Testis (tissue), 2 donors: ENCODE measurements at regions not wholly inside any gene's neighbourhood (a gene's known extent, or its start where the extent isn't known, plus 50 kb on each side); places are given as distances from the start of the nearest gene placed in this dataset.

Experiments
- DNase-seq: peaks from one replicate; pipeline ENCODE4 v3.0.0-alpha.2; 2019
- H3K27ac ChIP-seq, 2 donors: fragments of 200-600 bp; sonication (generic); one replicate each; pipeline ENCODE4 v1.5.1; 2019
- H3K27me3 ChIP-seq: fragments of 200-600 bp; sonication (generic); one replicate; pipeline ENCODE4 v1.5.1; 2019
- H3K36me3 ChIP-seq: fragments of 200-600 bp; sonication (generic); one replicate; pipeline ENCODE4 v1.5.1; 2017; ENCODE audit warnings: low read depth; ENCODE audit errors: missing control alignments
- H3K4me1 ChIP-seq: fragments of 200-600 bp; sonication (generic); one replicate; pipeline ENCODE4 v1.5.1; 2019
- H3K4me3 ChIP-seq, 2 donors: fragments of 200-600 bp; sonication (generic); one replicate each; pipeline ENCODE4 v1.5.1; 2017 to 2019
- H3K9me3 ChIP-seq: fragments of 200-600 bp; sonication (generic); one replicate; pipeline ENCODE4 v1.5.1; 2017
- POLR2A ChIP-seq: fragments of 450-650 bp; IDR thresholded peaks from one replicate; pipeline ENCODE4 v1.6.1; 2017; ENCODE audit warnings: antibody characterized with exemption, mild to moderate bottlenecking, moderate library complexity
- WGBS, 2 donors: methylation state at CpG; one replicate each; pipeline ENCODE4 v1.1.5; 2018; 5-methylcytosine and 5-hydroxymethylcytosine counted together
- intact Hi-C: fragments of 100-400 bp; cut with DNase I; formaldehyde crosslinking; loops from one replicate; pipeline ENCODE4 v1.15.1; 2023; ENCODE audit warnings: low total_unique reads
- TF ChIP-seq, protein P1 (sequence below), 3 experiments: fragments of 450-650 bp in 2 of 3; fragments of 200-600 bp in 1 of 3; sonication (generic) in 1 of 3; IDR thresholded peaks; one replicate each; pipeline ENCODE4 v1.5.1; 2016 to 2019; ENCODE audit warnings: antibody characterized with exemption in 3 of 3, mild to moderate bottlenecking in 2 of 3, moderate library complexity in 1 of 3

DNA sequence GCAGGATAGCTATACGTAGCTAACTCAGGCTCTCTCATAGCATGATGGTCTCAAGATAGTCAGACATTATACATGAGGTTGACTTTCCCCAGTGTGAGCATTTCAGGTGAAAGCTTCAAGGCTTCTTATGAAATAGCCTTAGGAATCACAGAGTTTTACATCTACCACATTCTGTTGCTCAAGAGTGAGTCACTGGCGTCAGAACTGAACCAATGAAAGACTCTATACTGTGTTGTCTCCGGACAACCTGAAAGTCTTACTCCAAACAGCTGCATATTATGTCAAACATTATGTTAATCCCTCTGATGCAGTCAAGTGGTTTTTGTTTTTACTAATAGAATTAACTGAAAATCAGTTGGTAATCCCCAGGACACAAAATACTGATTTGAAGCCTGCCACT is 79.8 kb upstream of the TRDN start:
- TF ChIP-seq, protein P1, sequence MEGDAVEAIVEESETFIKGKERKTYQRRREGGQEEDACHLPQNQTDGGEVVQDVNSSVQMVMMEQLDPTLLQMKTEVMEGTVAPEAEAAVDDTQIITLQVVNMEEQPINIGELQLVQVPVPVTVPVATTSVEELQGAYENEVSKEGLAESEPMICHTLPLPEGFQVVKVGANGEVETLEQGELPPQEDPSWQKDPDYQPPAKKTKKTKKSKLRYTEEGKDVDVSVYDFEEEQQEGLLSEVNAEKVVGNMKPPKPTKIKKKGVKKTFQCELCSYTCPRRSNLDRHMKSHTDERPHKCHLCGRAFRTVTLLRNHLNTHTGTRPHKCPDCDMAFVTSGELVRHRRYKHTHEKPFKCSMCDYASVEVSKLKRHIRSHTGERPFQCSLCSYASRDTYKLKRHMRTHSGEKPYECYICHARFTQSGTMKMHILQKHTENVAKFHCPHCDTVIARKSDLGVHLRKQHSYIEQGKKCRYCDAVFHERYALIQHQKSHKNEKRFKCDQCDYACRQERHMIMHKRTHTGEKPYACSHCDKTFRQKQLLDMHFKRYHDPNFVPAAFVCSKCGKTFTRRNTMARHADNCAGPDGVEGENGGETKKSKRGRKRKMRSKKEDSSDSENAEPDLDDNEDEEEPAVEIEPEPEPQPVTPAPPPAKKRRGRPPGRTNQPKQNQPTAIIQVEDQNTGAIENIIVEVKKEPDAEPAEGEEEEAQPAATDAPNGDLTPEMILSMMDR (IDR thresholded peaks at IDR 0.05) = no peak
- TF ChIP-seq POLR2A = no peak
- DNase-seq = no peak
- Histone ChIP-seq H3K4me3 (no peak overlapping the region), H3K4me1 (no peaks in the 10 kb centered on the region), H3K27ac (no peak overlapping the region), H3K36me3 (no peaks in the 10 kb centered on the region), H3K9me3 (no peaks in the 10 kb centered on the region), H3K27me3 (no peaks in the 10 kb centered on the region)
- intact Hi-C loops = no loop called here
- 80 to 88% methylated on average over 3 of the region's 3 CpGs for WGBS, 2 donors

DNA sequence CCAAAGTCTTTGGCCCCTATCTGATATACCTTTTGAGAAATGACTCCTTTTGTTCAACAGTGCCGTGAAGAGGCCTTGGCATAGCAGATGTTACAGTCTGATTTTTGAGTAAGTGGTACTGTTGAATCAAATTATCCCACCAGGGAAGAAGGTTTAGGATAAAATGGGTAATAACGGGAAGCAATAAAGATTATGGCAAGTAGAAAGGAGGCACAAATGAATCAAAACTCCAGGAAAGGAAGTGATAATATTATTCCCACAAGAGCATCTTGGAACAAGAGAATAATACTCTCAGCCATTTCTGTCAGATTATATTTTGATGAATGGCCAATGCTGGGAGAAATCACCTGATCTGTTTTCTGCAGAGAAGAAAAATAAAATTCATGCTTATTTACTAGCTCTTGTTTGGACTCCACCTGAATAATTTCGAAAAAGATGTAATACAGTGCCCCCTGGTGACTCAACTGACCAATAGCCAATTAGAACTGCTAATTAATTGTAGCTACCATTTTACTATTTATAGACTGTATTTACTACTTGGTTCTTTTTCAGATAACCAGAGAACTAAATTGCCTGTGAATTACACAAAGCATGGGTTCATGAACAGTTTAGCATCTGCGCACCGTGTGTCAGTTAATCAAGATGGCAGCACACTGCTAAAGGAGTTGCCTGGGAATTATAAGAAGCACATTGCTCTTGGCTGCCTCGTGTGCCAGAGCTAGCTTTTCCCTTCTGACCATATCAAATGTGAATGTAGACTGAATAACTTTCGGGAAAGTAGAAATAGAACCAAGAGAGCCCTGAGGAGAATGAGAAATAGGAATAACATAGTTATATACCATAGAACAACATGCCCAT is 78.5 kb upstream of the TRDN start:
- WGBS, 2 donors = 46 to 51% methylated on average over 7 of the region's 7 CpGs
- TF ChIP-seq, protein P1 (IDR thresholded peaks at IDR 0.05) = peak; percentile 55 to 82 (median 64)
- TF ChIP-seq POLR2A = no peak
- no peaks in the 10 kb centered on the region for H3K9me3 ChIP-seq
- no peak overlapping the region for H3K27ac ChIP-seq
- no peaks in the 10 kb centered on the region for H3K4me1 ChIP-seq
- no peak overlapping the region for H3K4me3 ChIP-seq
- intact Hi-C loops = no loop called here
- no peaks in the 10 kb centered on the region for H3K36me3 ChIP-seq
- H3K27me3 ChIP-seq = no peaks in the 10 kb centered on the region
- peak; percentile 49 for DNase-seq

DNA sequence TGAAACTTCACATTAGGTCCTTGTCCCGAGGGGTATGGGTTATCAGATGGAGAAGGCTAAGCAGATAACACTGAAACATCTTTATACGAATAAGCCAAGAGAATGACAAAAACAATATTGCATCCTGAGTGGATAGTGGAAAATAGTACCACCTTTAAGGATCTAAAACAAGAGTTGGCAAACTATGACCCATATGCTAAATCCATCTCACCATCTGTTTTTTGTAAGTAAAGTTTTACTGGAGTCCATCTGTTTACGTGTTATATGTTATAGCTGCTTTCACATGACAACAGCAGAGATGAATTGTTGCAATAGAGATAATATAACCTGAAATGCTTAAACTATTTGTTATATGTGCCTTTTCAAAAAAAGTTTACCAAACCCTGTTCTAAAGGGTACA is 76.1 kb upstream of the TRDN start:
- no peak for DNase-seq

DNA sequence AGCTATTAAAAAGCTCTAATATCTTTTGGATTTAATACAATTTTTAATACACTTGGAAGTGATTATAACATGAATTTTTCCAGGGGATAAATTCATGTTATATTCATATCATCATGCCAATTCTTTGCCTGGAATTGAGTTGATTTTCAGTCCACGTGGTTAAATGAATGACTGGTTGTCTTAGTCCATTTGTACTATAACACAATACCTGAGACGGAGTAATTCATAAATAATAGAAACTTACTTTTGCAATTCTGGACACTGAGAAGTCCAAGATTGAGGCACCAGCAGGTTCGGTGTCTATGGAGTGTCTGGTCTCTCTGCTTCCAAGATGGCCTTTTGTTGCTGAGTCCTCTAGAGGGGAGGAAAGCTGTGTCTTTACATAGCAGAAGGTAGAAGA is 66.2 kb upstream of the TRDN start:
- WGBS, 2 donors = 89 to 98% methylated on average over 3 of the region's 3 CpGs
- intact Hi-C loops = no loop called here

More for the DNA sequence above, 76.1 kb upstream of the TRDN start:
- Histone ChIP-seq H3K9me3 (no peaks in the 10 kb centered on the region), H3K36me3 (no peaks in the 10 kb centered on the region), H3K4me1 (no peaks in the 10 kb centered on the region), H3K27ac (no peak overlapping the region), H3K4me3 (no peak overlapping the region), H3K27me3 (no peaks in the 10 kb centered on the region)
- intact Hi-C loops = no loop called here
- 81 to 82% methylated on average over 3 of the region's 3 CpGs for WGBS, 2 donors
- no peak for TF ChIP-seq POLR2A
- TF ChIP-seq, protein P1 (IDR thresholded peaks at IDR 0.05) = no peak

More for the DNA sequence above, 66.2 kb upstream of the TRDN start:
- no peak for DNase-seq
- TF ChIP-seq, protein P1 (IDR thresholded peaks at IDR 0.05) = no peak
- no peak for TF ChIP-seq POLR2A
- H3K9me3 ChIP-seq = no peaks in the 10 kb centered on the region
- no peaks in the 10 kb centered on the region for H3K4me1 ChIP-seq
- H3K27me3 ChIP-seq = no peaks in the 10 kb centered on the region
- H3K27ac ChIP-seq = no peak overlapping the region
- no peak overlapping the region for H3K4me3 ChIP-seq
- H3K36me3 ChIP-seq = no peaks in the 10 kb centered on the region
